Sciatic nerve (tissue), 2 donors: ENCODE measurements at regions not wholly inside any gene's neighbourhood (a gene's known extent, or its start where the extent isn't known, plus 50 kb on each side); places are given as distances from the start of the nearest gene placed in this dataset.
"Not testable (repeated sequence)": the region's sequence is repeated elsewhere in the genome, so short reads cannot be mapped to it uniquely, and the experiment has no call there.

Experiments used
- ATAC-seq: fragments of 200-7000 bp; cut with Tn5 transposase; one replicate; pipeline ENCODE4 v1.9.1; 2020; ENCODE audit warnings: mild to moderate bottlenecking, moderate library complexity
- DNase-seq: peaks from one replicate; pipeline ENCODE4 v3.0.0-alpha.2; 2020; ENCODE audit warnings: low spot score
- intact Hi-C: fragments of 100-400 bp; cut with DNase I; formaldehyde crosslinking; loops from one replicate; pipeline ENCODE4 v1.14.2; 2022
- donor health status: DM: no; HTN: no; CAD: no.
- donor health status: DM: no; HTN: no; CAD: no.

DNA sequence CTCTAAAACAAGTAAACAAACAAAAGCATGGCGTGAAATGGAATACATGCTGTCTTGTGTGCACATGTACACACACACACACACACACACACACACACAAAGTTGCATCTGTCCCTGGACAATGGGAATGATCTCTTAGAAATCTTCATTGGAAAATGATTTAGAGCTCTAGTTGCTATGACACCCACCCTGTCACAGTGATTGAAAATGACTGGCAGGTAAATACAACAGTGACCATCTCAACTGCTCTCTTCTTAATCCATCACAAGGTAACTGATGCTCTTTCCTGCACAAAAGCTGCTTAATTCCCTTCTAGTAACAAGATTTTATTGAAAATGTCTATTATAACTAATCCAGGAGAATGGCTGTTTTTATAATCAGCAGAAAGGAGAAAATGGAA lies 1011.7 kb upstream of the GYPC start:
- DNase-seq = no peak
- no peak for ATAC-seq
- intact Hi-C loops = no loop called here

DNA sequence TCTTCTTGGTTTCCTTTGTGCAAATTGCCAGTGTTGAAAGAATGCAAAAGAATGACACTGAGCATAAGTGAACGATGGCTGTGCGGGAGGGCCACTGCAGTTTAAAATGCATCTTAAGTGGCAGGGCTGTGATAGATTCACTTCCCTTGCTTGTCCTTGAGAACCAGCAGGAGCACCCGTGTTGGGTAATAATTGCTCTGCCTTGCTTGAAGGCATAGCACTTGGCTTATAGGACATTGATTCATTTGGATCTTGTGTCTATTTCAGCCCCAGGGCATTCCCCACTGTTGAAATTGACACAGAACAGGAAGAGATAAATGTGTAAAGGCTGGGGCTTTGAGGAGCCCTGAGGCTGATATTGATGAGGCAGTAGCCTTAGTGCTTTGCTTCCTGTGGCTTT lies 1003.7 kb upstream of the GYPC start:
- no peak for ATAC-seq
- intact Hi-C loops = no loop called here

DNA sequence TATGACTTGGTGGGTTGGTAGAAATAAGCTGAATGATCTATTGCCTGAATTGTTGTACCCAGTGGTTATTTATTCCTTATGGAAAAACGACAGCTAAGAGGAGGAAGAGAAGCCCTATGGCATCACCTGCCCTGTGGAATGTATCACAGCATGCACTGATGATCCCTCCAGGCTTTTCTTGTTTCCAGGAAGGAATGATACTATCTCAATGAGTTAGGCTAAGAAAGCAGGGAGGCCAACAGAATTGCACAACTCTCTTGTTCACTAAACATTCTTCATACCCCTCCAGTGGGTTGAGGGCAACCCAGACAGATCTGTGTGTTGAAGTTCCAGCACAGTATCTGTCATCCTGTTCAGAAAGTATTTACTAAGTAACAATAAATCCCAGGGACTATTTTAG lies 1001.7 kb upstream of the GYPC start:
- ATAC-seq (no peak), DNase-seq (no peak)
- intact Hi-C loops = no loop called here

More for the DNA sequence above, 1003.7 kb upstream of the GYPC start:
- DNase-seq = no peak

DNA sequence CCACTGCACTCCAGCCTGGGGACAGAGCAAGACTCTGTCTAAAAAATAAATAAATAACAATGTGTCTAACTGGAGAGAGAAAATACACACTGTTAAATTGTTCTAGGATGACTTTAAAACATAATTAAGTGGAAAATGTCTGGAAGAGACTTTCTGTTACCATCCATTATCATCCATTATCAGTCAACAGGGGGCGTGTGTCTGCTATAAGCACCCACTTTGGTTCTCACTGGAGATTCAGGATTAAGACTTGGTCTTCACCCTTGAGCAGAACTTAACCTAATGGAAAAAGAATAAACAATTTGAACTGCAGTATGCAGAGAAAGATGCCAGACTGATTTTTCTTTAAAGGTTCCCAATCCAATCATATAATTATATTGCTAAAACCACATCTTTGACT lies 999.8 kb upstream of the GYPC start:
- DNase-seq = no peak
- intact Hi-C loops = loop anchor here (5.0 kb wide), 1 partner anchor 646 kb away; no protein-coding TSS in a partner anchor
- ATAC-seq = no peak

DNA sequence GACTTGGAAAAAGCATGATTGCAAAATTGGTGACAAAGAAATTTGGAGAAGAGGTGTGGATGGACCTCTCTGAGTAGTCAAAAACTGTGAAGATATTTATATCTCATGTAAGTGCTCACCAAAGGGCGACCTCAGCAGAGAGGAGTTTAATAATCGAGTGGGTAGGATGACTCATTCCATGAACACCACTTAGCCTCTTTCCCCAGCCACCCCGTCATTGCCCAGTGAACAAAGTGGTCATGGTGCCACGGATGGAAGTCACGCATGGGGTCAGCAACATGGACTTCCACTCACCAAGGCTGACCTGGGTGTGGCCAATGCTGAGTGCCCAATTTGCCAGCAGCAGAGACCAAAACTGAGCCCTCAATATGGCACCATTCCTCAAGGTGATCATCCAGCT lies 997.4 kb upstream of the GYPC start:
- intact Hi-C loops = loop anchor here (5.0 kb wide), 1 partner anchor 644 kb away; no protein-coding TSS in a partner anchor
- DNase-seq (no peak), ATAC-seq (no peak)

DNA sequence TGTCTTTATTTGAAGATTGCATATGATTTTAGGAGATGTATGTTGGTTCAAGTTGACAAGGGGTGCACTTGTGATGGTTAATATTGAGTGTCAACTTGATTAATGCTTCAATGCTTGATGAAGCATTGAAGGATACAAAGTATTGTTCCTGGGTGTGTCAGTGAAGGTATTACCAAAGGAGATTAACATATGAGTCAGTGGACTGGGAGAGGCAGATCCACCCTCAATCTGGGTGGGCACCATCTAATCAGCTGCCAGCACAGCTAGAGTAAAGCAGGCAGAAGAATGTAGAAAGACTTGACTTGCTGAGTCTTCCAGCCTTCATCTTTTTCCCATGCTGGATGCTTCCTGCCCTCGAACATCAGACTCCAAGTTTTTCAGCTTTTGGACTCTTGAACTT lies 995.6 kb upstream of the GYPC start:
- ATAC-seq = not testable (repeated sequence)

DNA sequence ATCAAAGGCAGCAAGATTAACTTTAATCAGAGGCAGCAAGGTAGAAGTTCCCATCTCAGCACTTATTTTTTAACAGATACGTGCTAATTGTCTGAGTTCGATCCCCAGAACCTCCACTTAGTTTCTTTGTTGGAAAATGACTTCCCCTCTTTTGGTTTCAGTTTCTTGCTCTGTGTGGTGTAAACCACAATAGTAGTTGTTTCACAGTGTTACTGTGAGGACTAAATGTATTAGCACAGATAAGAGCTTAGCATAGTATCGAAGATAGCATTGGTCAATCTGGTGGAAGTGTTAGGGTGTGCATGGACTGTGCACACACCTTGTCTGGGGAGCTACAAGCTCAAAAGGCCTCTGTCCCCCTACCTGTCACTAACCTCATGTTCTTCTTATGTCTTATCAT lies 988.3 kb upstream of the GYPC start:
- intact Hi-C loops = no loop called here
- no peak for DNase-seq
- no peak for ATAC-seq

More for the DNA sequence above, 995.6 kb upstream of the GYPC start:
- DNase-seq, intact Hi-C loops: not testable (repeated sequence)

DNA sequence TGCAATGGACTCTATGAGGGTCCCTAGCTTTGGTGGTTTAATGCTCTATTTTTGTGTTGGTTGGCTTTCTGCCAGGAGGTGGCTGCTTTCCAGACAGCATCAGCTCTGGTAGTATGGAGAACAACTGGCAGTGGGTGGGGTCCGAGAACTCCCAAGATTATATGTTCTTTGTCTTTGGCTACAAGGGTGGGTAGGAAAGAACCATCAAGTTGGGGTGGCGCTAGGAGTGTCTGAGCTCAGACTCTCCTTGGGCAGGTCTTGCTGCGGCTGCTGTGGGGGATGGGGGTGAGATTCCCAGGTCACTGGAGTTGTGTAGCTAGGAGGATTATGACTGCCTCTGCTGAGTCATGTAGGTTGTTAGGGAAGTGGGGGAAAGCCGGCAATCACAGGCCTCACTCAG lies 976.1 kb upstream of the GYPC start:
- DNase-seq (no peak), ATAC-seq (no peak)
- intact Hi-C loops = no loop called here

DNA sequence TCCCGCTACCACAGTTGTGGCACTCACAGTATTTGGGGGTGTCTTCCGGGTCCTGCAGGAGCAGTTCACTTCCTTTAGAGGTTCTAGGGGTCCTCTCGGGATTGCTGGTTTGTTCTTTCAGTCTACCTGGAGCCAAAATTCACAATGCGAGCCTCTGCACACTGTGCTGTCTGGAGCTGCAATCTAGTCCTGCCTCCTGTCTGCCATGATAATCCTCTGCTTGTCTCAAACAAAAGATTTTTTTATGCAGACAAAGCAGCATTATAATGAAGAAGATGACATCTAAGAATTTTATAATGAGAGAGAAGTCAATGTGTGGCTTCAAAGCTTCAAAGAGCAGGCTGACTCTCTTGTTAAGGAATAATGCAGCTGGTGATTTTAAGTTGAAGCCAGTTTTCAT lies 975.1 kb upstream of the GYPC start:
- intact Hi-C loops = no loop called here
- ATAC-seq (no peak), DNase-seq (no peak)

DNA sequence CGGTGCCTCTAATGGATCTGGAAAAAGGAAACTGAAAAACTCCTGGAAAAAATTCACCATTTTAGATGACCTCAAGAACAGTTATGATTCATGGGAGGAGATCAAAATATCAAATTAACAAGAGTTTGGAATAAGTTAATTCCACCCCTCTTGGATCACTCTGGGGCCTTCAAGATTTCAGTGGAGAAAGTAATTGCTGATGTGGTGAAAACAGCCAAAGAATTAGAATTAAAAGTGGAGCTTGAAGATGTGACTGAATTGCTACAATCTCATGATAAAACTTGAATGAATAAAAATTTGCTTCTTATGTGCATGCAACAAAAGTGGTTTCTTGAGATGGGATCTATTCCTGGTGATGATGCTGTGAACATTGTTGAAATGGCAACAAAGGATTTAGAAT lies 974.4 kb upstream of the GYPC start:
- no peak for DNase-seq
- intact Hi-C loops = no loop called here

DNA sequence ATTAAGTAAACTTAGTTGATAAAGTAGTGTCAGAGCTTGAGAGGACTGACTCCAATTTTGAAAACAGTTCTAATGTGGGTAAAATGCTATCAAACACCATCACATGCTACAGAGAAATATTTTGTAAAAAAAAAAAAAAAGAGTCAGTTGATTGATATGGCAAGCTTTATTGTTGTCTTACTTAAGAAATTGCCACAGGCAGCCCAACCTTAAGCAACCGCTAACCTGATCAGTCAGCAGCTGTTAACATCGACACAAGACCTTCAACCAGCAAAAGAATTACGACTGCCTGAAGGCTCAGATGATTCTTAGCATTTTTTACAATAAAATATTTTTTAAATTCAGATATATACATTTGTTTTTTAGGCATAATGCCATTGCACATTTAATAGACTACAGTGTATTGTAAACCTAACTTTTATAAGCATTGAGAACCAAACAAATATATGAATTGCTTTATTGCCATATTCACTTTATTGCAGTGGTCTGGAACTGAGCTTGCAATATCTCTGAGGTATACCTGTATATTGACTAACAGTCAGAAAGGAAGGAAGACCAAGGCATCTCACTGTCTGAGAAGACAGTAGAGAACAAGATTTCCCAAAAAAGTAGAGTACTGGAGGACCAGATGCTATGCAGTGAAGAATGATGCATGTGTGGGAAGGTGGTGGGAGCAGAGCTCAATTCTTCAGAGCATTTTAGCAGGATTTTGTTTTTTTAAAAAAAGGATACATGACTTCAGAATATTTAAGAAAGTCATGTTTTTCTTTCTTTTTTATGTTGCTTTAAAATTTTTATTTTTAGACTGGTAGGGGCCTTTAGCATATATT lies 973.8 kb upstream of the GYPC start:
- ATAC-seq = no peak
- DNase-seq = no peak
- intact Hi-C loops = no loop called here

More for the DNA sequence above, 974.4 kb upstream of the GYPC start:
- no peak for ATAC-seq

DNA sequence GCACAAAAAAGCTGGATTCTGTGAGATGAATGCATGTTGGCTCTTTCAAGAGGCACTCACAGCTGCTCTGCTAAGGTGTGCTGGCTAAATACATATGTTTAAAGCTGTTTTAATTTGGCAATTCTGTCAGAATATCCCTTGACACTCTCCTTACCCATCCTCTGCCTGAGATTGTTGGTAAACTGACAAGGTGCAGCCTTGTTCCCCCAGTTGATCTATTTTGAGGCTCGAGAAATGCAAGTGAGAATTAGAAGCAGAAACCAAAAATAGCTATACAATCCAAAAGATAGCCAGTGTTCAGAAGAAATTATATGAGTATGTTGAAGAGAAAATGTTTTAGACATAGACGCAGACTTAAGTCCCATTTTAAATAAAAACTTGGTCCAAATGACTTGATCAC lies 971.7 kb upstream of the GYPC start:
- ATAC-seq (no peak), DNase-seq (no peak)
- intact Hi-C loops = no loop called here

DNA sequence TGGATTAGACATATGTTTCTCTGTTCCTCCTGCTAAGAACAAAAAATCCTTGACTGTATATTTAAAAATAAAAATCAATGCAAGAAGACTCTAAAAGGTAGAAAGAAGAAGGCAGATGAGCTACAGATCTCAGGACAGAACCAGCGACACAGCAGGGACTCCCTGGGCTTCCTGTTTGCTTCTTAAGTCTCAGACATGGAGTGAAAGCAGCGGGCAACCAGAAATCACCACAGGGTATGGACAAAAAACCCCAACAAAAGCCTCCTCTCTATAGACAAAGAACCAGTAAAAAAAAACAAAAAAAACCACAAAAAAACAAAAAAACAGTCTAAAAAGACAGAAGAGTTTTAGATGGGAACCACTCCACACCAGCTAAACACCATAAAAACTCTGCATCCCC lies 971.0 kb upstream of the GYPC start:
- intact Hi-C loops = loop anchor here (1.0 kb wide), 1 partner anchor 9 kb away; no protein-coding TSS in a partner anchor
- ATAC-seq (no peak), DNase-seq (no peak)

DNA sequence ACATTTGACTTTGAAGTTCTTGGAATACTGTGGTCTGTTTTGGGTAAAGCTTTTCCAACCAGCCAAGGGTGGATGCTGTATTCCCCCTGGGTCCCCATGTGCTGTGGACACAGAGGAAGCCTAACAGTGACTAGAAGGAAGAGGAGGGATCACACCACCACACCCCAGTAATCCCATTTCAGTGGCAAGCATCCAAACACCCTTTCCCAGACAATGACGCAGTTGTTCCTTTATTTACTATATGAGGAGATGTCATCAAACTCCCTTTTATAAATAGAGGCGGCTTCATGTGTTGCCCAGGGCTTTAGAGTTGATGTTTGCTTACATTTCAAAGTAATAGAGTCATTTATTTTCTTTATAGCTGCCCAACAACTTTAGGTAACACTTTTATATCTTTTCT lies 959.4 kb upstream of the GYPC start:
- ATAC-seq (no peak), DNase-seq (no peak)
- intact Hi-C loops = no loop called here

DNA sequence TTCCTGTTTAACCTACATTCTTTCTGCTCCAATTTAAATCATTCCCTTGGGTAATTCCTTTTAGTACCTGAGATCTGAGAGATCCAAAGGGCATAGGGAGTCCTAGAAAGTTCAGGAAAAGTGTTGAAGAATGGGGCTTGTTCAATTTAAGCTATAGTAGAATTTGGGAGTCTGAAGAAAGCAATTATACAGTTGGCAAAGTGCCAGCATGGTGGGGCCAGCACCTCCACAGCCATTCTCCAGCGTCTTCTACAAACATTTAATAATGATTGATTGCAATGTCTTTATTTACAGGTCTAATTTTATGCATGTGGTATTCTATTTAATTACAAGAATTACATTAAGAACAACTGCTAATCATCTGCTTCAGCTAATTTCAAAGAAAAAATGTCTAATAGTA lies 957.7 kb upstream of the GYPC start:
- no peak for DNase-seq
- intact Hi-C loops = no loop called here

DNA sequence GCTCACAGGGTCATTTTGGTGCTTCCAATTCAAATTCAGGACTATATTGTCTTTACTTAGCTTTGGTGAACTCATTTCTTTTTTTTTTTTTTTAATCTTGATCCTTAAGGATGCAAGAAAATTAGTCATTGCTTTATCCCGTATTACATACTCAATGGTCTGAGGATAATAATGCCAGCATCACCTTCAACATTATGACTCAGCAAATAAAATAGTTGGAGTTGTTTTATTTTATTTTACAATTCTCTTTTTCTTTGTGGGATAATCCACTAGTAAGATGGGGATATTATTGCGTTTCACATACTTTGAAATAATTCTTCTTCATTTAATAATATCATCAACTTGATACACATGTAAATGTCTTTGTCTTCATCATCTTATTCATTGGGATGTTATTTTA lies 954.9 kb upstream of the GYPC start:
- DNase-seq (no peak), ATAC-seq (no peak)
- intact Hi-C loops = no loop called here

More for the DNA sequence above, 957.7 kb upstream of the GYPC start:
- no peak for ATAC-seq

DNA sequence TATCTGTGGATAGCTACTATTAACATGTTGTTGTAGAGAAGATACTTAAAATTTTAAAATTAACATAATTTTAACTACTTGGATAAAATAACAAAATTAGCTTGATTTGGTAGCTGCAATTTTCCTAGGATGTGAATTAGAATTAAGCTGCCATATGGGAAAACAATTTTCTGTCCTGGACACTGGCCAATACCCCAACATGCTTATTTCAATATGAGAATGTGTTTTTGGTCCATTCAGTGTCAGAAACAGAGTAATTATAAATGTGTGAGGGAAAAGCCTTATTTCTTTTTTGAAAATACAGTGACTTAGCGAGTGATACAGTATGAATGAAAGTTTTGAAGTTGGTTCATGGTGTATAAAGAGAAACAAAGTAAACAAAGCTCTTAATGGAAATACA lies 948.3 kb upstream of the GYPC start:
- DNase-seq = no peak
- intact Hi-C loops = no loop called here
- no peak for ATAC-seq

DNA sequence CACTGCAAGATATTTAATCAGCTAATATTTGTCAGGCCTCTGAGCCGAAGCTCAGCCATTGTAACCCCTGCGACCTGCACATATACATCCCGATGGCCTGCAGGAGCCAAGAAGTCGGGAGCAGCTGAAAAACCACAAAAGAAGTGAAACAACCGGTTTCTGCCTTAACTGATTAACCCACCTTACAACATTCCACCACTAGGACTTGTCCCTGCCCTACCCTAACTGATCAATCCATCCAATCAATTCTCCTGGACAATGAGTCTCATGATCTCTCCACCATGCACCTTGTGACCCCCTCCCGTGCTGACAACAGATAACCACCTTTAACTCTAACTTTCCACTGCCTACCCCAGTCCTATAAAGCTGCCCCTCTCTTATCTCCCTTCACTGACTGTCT lies 945.4 kb upstream of the GYPC start:
- intact Hi-C loops = no loop called here
- no peak for DNase-seq
- ATAC-seq = no peak

DNA sequence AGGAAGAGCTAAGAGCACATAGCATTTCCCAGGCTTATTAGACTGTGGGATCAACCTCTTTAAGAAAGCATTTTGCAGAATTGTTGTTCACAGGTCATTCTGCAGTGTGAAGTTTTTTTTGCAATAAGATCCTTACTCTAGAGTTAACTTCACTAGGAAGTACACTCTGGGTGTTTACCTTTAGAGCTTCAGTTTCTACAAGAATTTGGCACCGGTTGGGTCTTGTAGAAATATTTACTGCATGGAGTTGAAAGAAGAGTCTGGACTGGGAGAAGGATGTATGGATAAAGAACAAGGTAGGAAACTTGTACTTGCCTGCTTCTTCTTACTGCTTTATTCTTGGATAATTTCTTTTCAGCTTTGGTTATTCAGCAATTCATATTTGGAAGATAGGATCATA lies 944.9 kb upstream of the GYPC start:
- ATAC-seq (no peak), DNase-seq (no peak)
- intact Hi-C loops = no loop called here

DNA sequence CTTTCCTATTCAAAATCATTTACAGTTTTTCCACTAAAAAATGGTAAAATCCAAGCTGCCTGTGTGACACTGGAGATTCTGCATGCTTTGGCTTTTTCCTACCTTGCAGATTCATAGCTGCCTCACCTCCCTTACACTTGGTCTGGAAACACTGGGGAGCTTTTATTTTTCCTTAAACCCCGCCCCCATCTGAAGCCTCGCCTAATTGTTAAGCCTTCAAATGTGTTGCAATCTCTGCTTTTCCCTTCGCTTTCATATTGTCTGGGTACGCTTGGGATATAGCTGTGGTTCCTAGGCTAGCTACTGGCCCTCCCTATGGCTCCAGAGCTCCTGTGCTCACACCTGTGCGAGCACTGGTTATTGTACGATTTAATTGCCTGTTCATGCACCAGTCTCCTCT lies 942.4 kb upstream of the GYPC start:
- DNase-seq (no peak), ATAC-seq (no peak)
- intact Hi-C loops = no loop called here

DNA sequence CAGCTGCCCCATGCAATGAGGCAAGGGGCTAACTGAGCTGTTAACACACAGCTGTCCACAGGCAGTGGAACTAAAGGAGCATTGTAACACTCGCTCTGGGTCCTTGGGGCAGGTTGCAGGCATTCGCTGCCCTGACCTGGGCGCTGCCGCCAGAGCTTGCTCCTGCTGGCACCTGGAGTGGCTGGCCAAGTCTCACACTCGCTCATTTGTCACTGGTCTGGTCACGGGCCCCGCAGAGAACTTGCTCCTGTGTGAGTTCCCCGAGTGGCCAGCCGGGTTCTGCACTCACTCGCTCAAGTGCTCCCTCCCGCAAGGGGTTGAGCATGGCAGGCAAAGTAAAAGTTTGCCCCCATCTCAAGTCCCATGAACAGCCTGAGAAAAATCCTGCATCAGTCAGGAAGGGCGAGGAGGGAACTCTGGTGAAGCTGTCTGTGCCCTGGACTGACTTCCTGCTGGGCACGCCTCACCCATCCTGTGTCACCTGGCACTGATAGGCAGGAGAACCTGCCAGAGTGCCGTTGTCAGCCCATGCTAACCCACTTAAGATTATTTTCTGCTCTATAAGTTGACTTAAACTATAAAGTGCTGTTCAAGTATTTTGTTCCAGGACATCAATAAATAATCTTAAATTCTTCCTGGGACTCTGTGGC lies 934.8 kb upstream of the GYPC start:
- DNase-seq (no peak), ATAC-seq (no peak)
- intact Hi-C loops = no loop called here
